OCI-LY3 (cell line): ENCODE measurements at regions not wholly inside any gene's neighbourhood (a gene's known extent, or its start where the extent isn't known, plus 50 kb on each side); places are given as distances from the start of the nearest gene placed in this dataset.

Experiments used
- H2AFZ ChIP-seq: fragments of 200-600, 300-600 bp; shearing (Covaris generic); 2 replicates; pipeline ENCODE4 v1.6.0; 2014; ENCODE audit warnings: antibody characterized with exemption, low read depth, low read length
- H3K27ac ChIP-seq: fragments of 200-600, 300-600 bp; sonication (generic); 2 replicates; pipeline ENCODE4 v1.5.1; 2014; ENCODE audit warnings: mild to moderate bottlenecking, low read length, moderate library complexity, mixed read lengths
- H3K27me3 ChIP-seq: fragments of 200-600, 300-600 bp; sonication (generic); 2 replicates; pipeline ENCODE4 v1.6.1; 2014; ENCODE audit warnings: low read depth, low read length, mixed read lengths
- H3K36me3 ChIP-seq: fragments of 200-600, 300-600 bp; sonication (generic); replicated peaks from 2 replicates; pipeline ENCODE3; 2014; ENCODE audit warnings: low read depth, low read length, mixed read lengths
- H3K4me1 ChIP-seq: fragments of 300-600, 200-600 bp; sonication (generic); 2 replicates; pipeline ENCODE4 v1.6.1; 2014; ENCODE audit warnings: low read length, mixed read lengths
- H3K4me2 ChIP-seq: fragments of 200-600, 300-600 bp; sonication (generic); 2 replicates; pipeline ENCODE4 v1.6.1; 2014; ENCODE audit warnings: low read length, mixed read lengths
- H3K4me3 ChIP-seq: fragments of 300-600, 200-600 bp; sonication (generic); 2 replicates; pipeline ENCODE4 v1.5.1; 2014; ENCODE audit warnings: antibody characterized with exemption, mild to moderate bottlenecking, low read length, moderate library complexity
- H3K79me2 ChIP-seq: fragments of 300-600, 200-600 bp; shearing (Covaris generic); 2 replicates; pipeline ENCODE4 v1.6.1; 2014; ENCODE audit warnings: mild to moderate bottlenecking, low read length, mixed read lengths
- H3K9ac ChIP-seq: fragments of 300-600, 200-600 bp; shearing (Covaris generic); 2 replicates; pipeline ENCODE4 v1.6.0; 2014; ENCODE audit warnings: mild to moderate bottlenecking, low read length, moderate library complexity
- H3K9me3 ChIP-seq: fragments of 200-600, 300-600 bp; shearing (Covaris generic); 2 replicates; pipeline ENCODE4 v1.6.1; 2014; ENCODE audit warnings: low read length, mixed read lengths; ENCODE audit not compliant: insufficient read depth
- H4K20me1 ChIP-seq: fragments of 200-600, 300-600 bp; sonication (generic); 2 replicates; pipeline ENCODE4 v1.6.1; 2016; ENCODE audit warnings: low read length, mixed read lengths; ENCODE audit not compliant: insufficient read depth
- CTCF ChIP-seq: fragments of 200-600, 300-600 bp; sonication (generic); IDR thresholded peaks from 2 replicates; pipeline ENCODE4 v1.5.1; 2014; ENCODE audit warnings: antibody characterized with exemption, low read length, low read depth
- EZH2phosphoT487 ChIP-seq: fragments of 200-600 bp; shearing (Covaris generic); IDR thresholded peaks from 2 replicates; pipeline ENCODE4 v1.6.1; 2018; ENCODE audit warnings: antibody characterized with exemption, mixed run types, low read depth

- Histone ChIP-seq H3K9ac (no peak overlapping the region), H3K4me2 (no peak overlapping the region), H4K20me1 (no peaks in the 10 kb centered on the region), H3K27me3 (peaks cover 63% of the 10 kb centered on the region), H3K36me3 (no peaks in the 10 kb centered on the region), H3K4me3 (no peak overlapping the region), H3K4me1 (no peaks in the 10 kb centered on the region), H3K9me3 (no peaks in the 10 kb centered on the region), H3K27ac (no peak overlapping the region), H2AFZ (no peak overlapping the region), H3K79me2 (no peaks in the 10 kb centered on the region)
- TF ChIP-seq CTCF (no peak), EZH2phosphoT487 (no peak)
Observed at GRCh38 chr15:88344786-88345185, 88.2 kb upstream of the NTRK3 start.

GRCh38 chr15:88342666-88343065 lies 86.1 kb upstream of the NTRK3 start:
- Histone ChIP-seq H3K36me3 (no peaks in the 10 kb centered on the region), H3K79me2 (no peaks in the 10 kb centered on the region), H2AFZ (no peak overlapping the region), H3K27ac (no peak overlapping the region), H3K27me3 (peaks cover 62% of the 10 kb centered on the region), H3K4me3 (no peak overlapping the region), H3K9me3 (no peaks in the 10 kb centered on the region), H3K4me2 (no peak overlapping the region), H3K9ac (no peak overlapping the region), H4K20me1 (no peaks in the 10 kb centered on the region), H3K4me1 (no peaks in the 10 kb centered on the region)
- TF ChIP-seq CTCF: no peak
- TF ChIP-seq EZH2phosphoT487: no peak

- no peaks in the 10 kb centered on the region for H3K79me2 ChIP-seq
- H3K27me3 ChIP-seq: peaks cover 54% of the 10 kb centered on the region
- no peak overlapping the region for H3K4me2 ChIP-seq
- no peak for TF ChIP-seq CTCF
- no peak for TF ChIP-seq EZH2phosphoT487
- H3K4me3 ChIP-seq: no peak overlapping the region
- no peaks in the 10 kb centered on the region for H3K4me1 ChIP-seq
- H3K9ac ChIP-seq: no peak overlapping the region
- no peaks in the 10 kb centered on the region for H3K36me3 ChIP-seq
- H2AFZ ChIP-seq: no peak overlapping the region
- H4K20me1 ChIP-seq: no peaks in the 10 kb centered on the region
- H3K9me3 ChIP-seq: no peaks in the 10 kb centered on the region
- no peak overlapping the region for H3K27ac ChIP-seq
Observed at GRCh38 chr15:88341653-88342052, 85.1 kb upstream of the NTRK3 start.

- H3K79me2 ChIP-seq: no peaks in the 10 kb centered on the region
- H3K27me3 ChIP-seq: peaks cover 50% of the 10 kb centered on the region
- TF ChIP-seq CTCF (no peak), EZH2phosphoT487 (no peak)
Observed at GRCh38 chr15:88341006-88341405, 84.5 kb upstream of the NTRK3 start.

More at GRCh38 chr15:88341006-88341405, 84.5 kb upstream of the NTRK3 start:
- H4K20me1 ChIP-seq: no peaks in the 10 kb centered on the region
- no peak overlapping the region for H3K4me3 ChIP-seq
- H3K27ac ChIP-seq: no peak overlapping the region
- H3K9ac ChIP-seq: no peak overlapping the region
- no peak overlapping the region for H3K4me2 ChIP-seq
- no peaks in the 10 kb centered on the region for H3K9me3 ChIP-seq
- no peaks in the 10 kb centered on the region for H3K4me1 ChIP-seq
- no peak overlapping the region for H2AFZ ChIP-seq
- H3K36me3 ChIP-seq: no peaks in the 10 kb centered on the region
